HepG2 (cell line): ENCODE measurements at regions not wholly inside any gene's neighbourhood (a gene's known extent, or its start where the extent isn't known, plus 50 kb on each side); places are given as distances from the start of the nearest gene placed in this dataset.
A peak's percentile ranks its signal among the peaks of the same experiment; 100 is the strongest.

Source experiments
- ATAC-seq: fragments of 200-7000 bp; cut with Tn5 transposase; 3 replicates; pipeline ENCODE4 v1.9.1; 2020; ENCODE audit warnings: mild to moderate bottlenecking, moderate library complexity
- BruUV-seq: library from RNA; stranded (reverse); fragments of 400-500 nt; replicated peaks from 2 replicates; lab custom pipeline; 2021; lab: Mats Ljungman, UMichigan
- CTCF ChIA-PET: fragments of 300-600 bp; formaldehyde crosslinking; extraction: SDS; loops from one replicate; lab custom pipeline; 2021; ENCODE audit warnings: low total read pairs, inconsistent platforms, low intra/inter-chr PET ratio; lab: Yijun Ruan, JAX
- POLR2A ChIA-PET: fragments of 350-600 bp; sonication (Branson Sonifier 250); formaldehyde crosslinking; loops from one replicate; lab custom pipeline; 2020; ENCODE audit warnings: antibody characterized with exemption, inconsistent platforms; lab: Yijun Ruan, JAX
- DNase-seq: peaks from one replicate; pipeline ENCODE4 v3.0.0-alpha.2; 2015; ENCODE audit warnings: low spot score
- FAIRE-seq: peaks from 3 replicates; lab custom pipeline; 2011; peaks lifted over from hg19 to GRCh38; lab: Jason Lieb, UNC
- H2AFZ ChIP-seq: one replicate; pipeline ENCODE4 v1.6.1; 2011; ENCODE audit warnings: low read length, inconsistent platforms
- H3K27ac ChIP-seq: fragments of 300-600 bp; 3 replicates; pipeline ENCODE4 v1.8.0; 2011; ENCODE audit warnings: mixed run types, mild to moderate bottlenecking, mixed read lengths, low read length, inconsistent platforms; ENCODE audit not compliant: insufficient read depth; ENCODE audit errors: extremely low read length
- H3K27me3 ChIP-seq, 2 experiments: fragments of 200-600 bp in 1 of 2; 2 replicates in 1 of 2; 3 replicates in 1 of 2; pipeline versions ENCODE4 v1.6.0 to v1.8.0; 2011; ENCODE audit warnings: low read length in 2 of 2, mild to moderate bottlenecking in 2 of 2, moderate library complexity in 2 of 2, inconsistent platforms in 1 of 2; ENCODE audit not compliant: insufficient read depth in 2 of 2, control insufficient read depth in 1 of 2
- H3K36me3 ChIP-seq, 2 experiments: fragments of 200-600 bp in 1 of 2; replicated peaks in 1 of 2; 2 replicates in 1 of 2; 3 replicates in 1 of 2; pipeline versions ENCODE4 v1.5.1 to v1.8.0; 2011; ENCODE audit warnings: low read length in 2 of 2, inconsistent platforms in 1 of 2; ENCODE audit not compliant: insufficient read depth in 2 of 2, control insufficient read depth in 1 of 2
- H3K4me1 ChIP-seq: 2 replicates; pipeline ENCODE4 v1.5.1; 2012; ENCODE audit warnings: low read length, inconsistent platforms; ENCODE audit not compliant: insufficient read depth
- H3K4me2 ChIP-seq: 2 replicates; pipeline ENCODE4 v1.6.0; 2011; ENCODE audit warnings: low read depth, low read length, inconsistent platforms
- H3K4me3 ChIP-seq, 3 experiments: fragments of 200-600 bp in 1 of 3; sonication (generic), shearing (Covaris generic) in 1 of 3; replicated peaks in 1 of 3; 2 replicates each; pipeline ENCODE4 v1.5.1; 2011 to 2016; ENCODE audit warnings: low read length in 3 of 3, inconsistent platforms in 2 of 3, low read depth in 2 of 3, mild to moderate bottlenecking in 2 of 3, control low read depth in 1 of 3, mixed read lengths in 1 of 3; ENCODE audit not compliant: insufficient read depth in 1 of 3
- H3K79me2 ChIP-seq: one replicate; pipeline ENCODE4 v1.6.1; 2011; ENCODE audit warnings: low read length, inconsistent platforms; ENCODE audit not compliant: insufficient read depth
- H3K9ac ChIP-seq: 2 replicates; pipeline ENCODE4 v1.6.0; 2011; ENCODE audit warnings: mild to moderate bottlenecking, low read depth, low read length, inconsistent platforms; ENCODE audit not compliant: insufficient read depth
- H3K9me3 ChIP-seq: 2 replicates; pipeline ENCODE4 v1.5.1; 2012; ENCODE audit warnings: mild to moderate bottlenecking, low read length
- H4K20me1 ChIP-seq: 2 replicates; pipeline ENCODE4 v1.6.0; 2011; ENCODE audit warnings: inconsistent platforms, mild to moderate bottlenecking, low read length, moderate library complexity; ENCODE audit not compliant: insufficient read depth
- DNMT1 ChIP-seq: sonication (generic); formaldehyde crosslinking; IDR thresholded peaks from 2 replicates; pipeline ENCODE4 v1.5.1; 2020; ENCODE audit warnings: mild to moderate bottlenecking, missing genetic modification reagents
- FOXP1 ChIP-seq, 2 experiments: fragments of 450-650 bp in 1 of 2; IDR thresholded peaks; 2 replicates each; pipeline ENCODE4 v1.6.1; 2017 to 2018; ENCODE audit warnings: antibody characterized with exemption in 1 of 2
- MAFF ChIP-seq: IDR thresholded peaks from 2 replicates; pipeline ENCODE4 v1.6.1; 2011; ENCODE audit warnings: low read depth, low read length, improper control_type of control experiment
- MAFK ChIP-seq, 2 experiments: IDR thresholded peaks in 1 of 2; conservative IDR thresholded peaks in 1 of 2; 2 replicates each; pipeline ENCODE4 v1.6.1; 2011; ENCODE audit warnings: improper control_type of control experiment in 2 of 2, low read length in 2 of 2
- NCOA2 ChIP-seq: sonication (generic); formaldehyde crosslinking; IDR thresholded peaks from 2 replicates; pipeline ENCODE4 v1.8.0; 2022; ENCODE audit warnings: inconsistent platforms
- TBP ChIP-seq: sonication (generic); formaldehyde crosslinking; IDR thresholded peaks from 2 replicates; pipeline ENCODE4 v1.5.0; 2020; ENCODE audit warnings: missing genetic modification reagents
- ZBTB39 ChIP-seq: sonication (generic); formaldehyde crosslinking; IDR thresholded peaks from 2 replicates; pipeline ENCODE4 v1.5.0; 2020; ENCODE audit warnings: missing genetic modification reagents
- ZC3H4 ChIP-seq: sonication (generic); formaldehyde crosslinking; IDR thresholded peaks from 2 replicates; pipeline ENCODE4 v1.4.0; 2020; ENCODE audit warnings: missing genetic modification reagents, borderline replicate concordance
- ZEB1 ChIP-seq: IDR thresholded peaks from 2 replicates; pipeline ENCODE4 v1.6.1; 2012; ENCODE audit warnings: mild to moderate bottlenecking, low read depth, inconsistent platforms; ENCODE audit not compliant: insufficient replicate concordance
- ZMYM2 ChIP-seq: sonication (generic); formaldehyde crosslinking; IDR thresholded peaks from 2 replicates; pipeline ENCODE4 v1.8.0; 2022; ENCODE audit warnings: mild to moderate bottlenecking, missing genetic modification reagents
- ZNF275 ChIP-seq: sonication (generic); formaldehyde crosslinking; IDR thresholded peaks from 2 replicates; pipeline ENCODE4 v1.8.0; 2022; ENCODE audit warnings: missing genetic modification reagents, mild to moderate bottlenecking, inconsistent platforms, borderline replicate concordance
- ZNF512B ChIP-seq: sonication (generic); formaldehyde crosslinking; IDR thresholded peaks from 2 replicates; pipeline ENCODE4 v1.5.1; 2020; ENCODE audit warnings: missing genetic modification reagents, mild to moderate bottlenecking, borderline replicate concordance
- ZNF576 ChIP-seq: sonication (generic); formaldehyde crosslinking; IDR thresholded peaks from 2 replicates; pipeline ENCODE4 v1.4.0; 2020; ENCODE audit warnings: mild to moderate bottlenecking, missing genetic modification reagents
- WGBS: methylation state at CpG from one replicate; pipeline ENCODE4 v1.1.6; 2017; ENCODE audit warnings: low lambda C conversion rate; 5-methylcytosine and 5-hydroxymethylcytosine counted together
- in situ Hi-C: cut with HindIII; loops from 2 replicates; pipeline ENCODE4 v1.10.0; 2017; ENCODE audit warnings: low pct_unique_long_range_greater_than_20kb; ENCODE audit not compliant: extremely low pct_ligation_motif_present
- intact Hi-C: fragments of 100-400 bp; cut with micrococcal nuclease; formaldehyde crosslinking; loops from one replicate; pipeline ENCODE4 v1.10.0; 2022; ENCODE audit not compliant: unreplicated experiment

- no peak overlapping the region for H3K4me2 ChIP-seq
- no peak overlapping the region for H3K27ac ChIP-seq
- BruUV-seq = no TSS peak
Measured at GRCh38 chr2:12173943-12174340, 427.5 kb downstream of the LPIN1 start.

GRCh38 chr2:12175323-12175722, 428.9 kb downstream of the LPIN1 start:
- DNase-seq (no peak), FAIRE-seq (no peak), ATAC-seq (no peak)
- H4K20me1 ChIP-seq = no peaks in the 10 kb centered on the region
- H3K4me1 ChIP-seq = no peaks in the 10 kb centered on the region
- BruUV-seq = no TSS peak
- CTCF ChIA-PET = no interaction called here
- no peak overlapping the region for H3K27ac ChIP-seq
- H3K79me2 ChIP-seq = no peaks in the 10 kb centered on the region
- no peak overlapping the region for H2AFZ ChIP-seq
- in situ Hi-C loops = no loop called here
- H3K9ac ChIP-seq = no peak overlapping the region
- no peaks in the 10 kb centered on the region for H3K36me3 ChIP-seq
- intact Hi-C loops = no loop called here
- no peak overlapping the region for H3K4me2 ChIP-seq
- WGBS = 27% methylated on average over 2 of the region's 2 CpGs
- no peaks in the 10 kb centered on the region for H3K27me3 ChIP-seq
- H3K9me3 ChIP-seq = no peaks in the 10 kb centered on the region
- no peak overlapping the region for H3K4me3 ChIP-seq
- POLR2A ChIA-PET = no interaction called here
- TF ChIP-seq ZEB1 = no peak
- TF ChIP-seq ZNF512B (CRISPR knock-in tag) = no peak
- no peak for TF ChIP-seq DNMT1 (CRISPR knock-in tag)
- TF ChIP-seq FOXP1 (IDR thresholded peaks at IDR 0.05) = no peak
- TF ChIP-seq FOXP1 (CRISPR knock-in tag; IDR thresholded peaks at IDR 0.05) = no peak
- TF ChIP-seq NCOA2 = no peak
- no peak for TF ChIP-seq TBP (CRISPR knock-in tag)
- TF ChIP-seq ZBTB39 (CRISPR knock-in tag) = no peak
- TF ChIP-seq ZNF576 (CRISPR knock-in tag) = no peak
- TF ChIP-seq ZC3H4 (CRISPR knock-in tag) = no peak
- no peak for TF ChIP-seq ZMYM2 (CRISPR knock-in tag)

More at GRCh38 chr2:12173943-12174340, 427.5 kb downstream of the LPIN1 start:
- Histone ChIP-seq H3K36me3 (no peaks in the 10 kb centered on the region), H2AFZ (no peak overlapping the region), H3K27me3 (no peaks in the 10 kb centered on the region), H4K20me1 (no peaks in the 10 kb centered on the region), H3K9me3 (no peaks in the 10 kb centered on the region), H3K4me3 (no peak overlapping the region), H3K4me1 (no peaks in the 10 kb centered on the region), H3K79me2 (no peaks in the 10 kb centered on the region), H3K9ac (no peak overlapping the region)
- ChIA-PET POLR2A (no interaction called here), CTCF (no interaction called here)
- intact Hi-C loops = no loop called here
- no peak for DNase-seq
- 0% methylated on average over 2 of the region's 2 CpGs for WGBS
- TF ChIP-seq MAFK (conservative IDR thresholded peaks at IDR 0.05 in 1 of 2, IDR thresholded peaks at IDR 0.05 in 1 of 2; ENCODE audit: low read length in 2 of 2) (peak; percentile 97 to 98), ZNF275 (CRISPR knock-in tag) (no peak), MAFF (peak; percentile 96)
- no peak for FAIRE-seq
- ATAC-seq = no peak
- in situ Hi-C loops = no loop called here
